ENCODE measurements at regions not wholly inside any gene's neighbourhood (a gene's known extent, or its start where the extent isn't known, plus 50 kb on each side); places are given as distances from the start of the nearest gene placed in this dataset.

- TF ChIP-seq REST (IDR thresholded peaks at IDR 0.05; ENCODE audit: insufficient read depth in 1 of 2, low read depth in 2 of 2, low read length in 2 of 2), result no peak
- TF ChIP-seq TAF1 (IDR thresholded peaks at IDR 0.05; ENCODE audit: borderline replicate concordance, insufficient read depth, low read length), result no peak
- no peak for TF ChIP-seq SIN3A (IDR thresholded peaks at IDR 0.05; ENCODE audit: borderline replicate concordance, insufficient read depth, low read length)
- no peak for TF ChIP-seq POLR2AphosphoS5 (IDR thresholded peaks at IDR 0.05; ENCODE audit: low read depth, low read length)
- TF ChIP-seq FOXP2 (optimal IDR thresholded peaks at IDR 0.05; ENCODE audit: borderline replicate concordance, extremely low read depth, extremely low read length, insufficient read depth), result no peak
Observed at GRCh38 chr4:173777921-173778320, 247.9 kb upstream of the HAND2 start.

- TF ChIP-seq TAF1 (IDR thresholded peaks at IDR 0.05; ENCODE audit: borderline replicate concordance, insufficient read depth, low read length) (no peak), FOXP2 (optimal IDR thresholded peaks at IDR 0.05; ENCODE audit: borderline replicate concordance, extremely low read depth, extremely low read length, insufficient read depth) (no peak), POLR2AphosphoS5 (IDR thresholded peaks at IDR 0.05; ENCODE audit: low read depth, low read length) (no peak), REST (IDR thresholded peaks at IDR 0.05; ENCODE audit: insufficient read depth in 1 of 2, low read depth in 2 of 2, low read length in 2 of 2) (no peak), SIN3A (IDR thresholded peaks at IDR 0.05; ENCODE audit: borderline replicate concordance, insufficient read depth, low read length) (no peak)
Observed at GRCh38 chr4:173777421-173777820, 247.4 kb upstream of the HAND2 start.

GRCh38 chr4:173769568-173769967 is 239.5 kb upstream of the HAND2 start:
- TF ChIP-seq SIN3A (IDR thresholded peaks at IDR 0.05; ENCODE audit: borderline replicate concordance, insufficient read depth, low read length), result no peak
- no peak for TF ChIP-seq REST (IDR thresholded peaks at IDR 0.05; ENCODE audit: insufficient read depth in 1 of 2, low read depth in 2 of 2, low read length in 2 of 2)
- no peak for TF ChIP-seq FOXP2 (optimal IDR thresholded peaks at IDR 0.05; ENCODE audit: borderline replicate concordance, extremely low read depth, extremely low read length, insufficient read depth)
- no peak for TF ChIP-seq TAF1 (IDR thresholded peaks at IDR 0.05; ENCODE audit: borderline replicate concordance, insufficient read depth, low read length)
- TF ChIP-seq POLR2AphosphoS5 (IDR thresholded peaks at IDR 0.05; ENCODE audit: low read depth, low read length), result no peak

- TF ChIP-seq POLR2AphosphoS5 (IDR thresholded peaks at IDR 0.05; ENCODE audit: low read depth, low read length) (no peak), SIN3A (IDR thresholded peaks at IDR 0.05; ENCODE audit: borderline replicate concordance, insufficient read depth, low read length) (no peak), REST (IDR thresholded peaks at IDR 0.05; ENCODE audit: insufficient read depth in 1 of 2, low read depth in 2 of 2, low read length in 2 of 2) (no peak), TAF1 (IDR thresholded peaks at IDR 0.05; ENCODE audit: borderline replicate concordance, insufficient read depth, low read length) (no peak), FOXP2 (optimal IDR thresholded peaks at IDR 0.05; ENCODE audit: borderline replicate concordance, extremely low read depth, extremely low read length, insufficient read depth) (no peak)
Observed at GRCh38 chr4:173767650-173768049, 237.6 kb upstream of the HAND2 start.

- TF ChIP-seq REST (IDR thresholded peaks at IDR 0.05; ENCODE audit: insufficient read depth in 1 of 2, low read depth in 2 of 2, low read length in 2 of 2) (no peak), SIN3A (IDR thresholded peaks at IDR 0.05; ENCODE audit: borderline replicate concordance, insufficient read depth, low read length) (no peak), POLR2AphosphoS5 (IDR thresholded peaks at IDR 0.05; ENCODE audit: low read depth, low read length) (no peak), TAF1 (IDR thresholded peaks at IDR 0.05; ENCODE audit: borderline replicate concordance, insufficient read depth, low read length) (no peak), FOXP2 (optimal IDR thresholded peaks at IDR 0.05; ENCODE audit: borderline replicate concordance, extremely low read depth, extremely low read length, insufficient read depth) (no peak)
Observed at GRCh38 chr4:173766171-173766600, 236.2 kb upstream of the HAND2 start.

Measured in PFSK-1 (cell line).